ENCODE measurements at regions not wholly inside any gene's neighbourhood (a gene's known extent, or its start where the extent isn't known, plus 50 kb on each side); places are given as distances from the start of the nearest gene placed in this dataset.
A peak's percentile ranks its signal among the peaks of the same experiment; 100 is the strongest.

DNA sequence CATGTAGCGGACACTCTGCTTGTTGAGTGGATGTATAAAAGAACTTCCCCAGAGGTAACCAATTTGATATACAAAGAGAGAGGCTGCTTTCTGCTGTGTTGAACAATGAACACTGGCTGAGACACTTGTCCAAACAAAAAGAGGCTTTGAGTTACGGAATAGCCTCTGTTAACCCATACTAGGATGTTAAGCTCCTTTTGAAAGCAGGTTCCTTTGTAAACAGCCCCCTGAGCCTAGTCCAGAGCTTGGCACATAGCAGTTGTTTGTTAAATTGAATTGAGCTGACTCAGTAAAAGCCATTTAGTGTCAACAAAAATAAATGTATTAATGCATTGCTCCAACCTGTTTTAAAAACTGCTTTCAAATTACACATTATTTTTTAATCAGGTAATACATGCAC is 200.1 kb downstream of the MZT1 start:
- DNase-seq: no peak

DNA sequence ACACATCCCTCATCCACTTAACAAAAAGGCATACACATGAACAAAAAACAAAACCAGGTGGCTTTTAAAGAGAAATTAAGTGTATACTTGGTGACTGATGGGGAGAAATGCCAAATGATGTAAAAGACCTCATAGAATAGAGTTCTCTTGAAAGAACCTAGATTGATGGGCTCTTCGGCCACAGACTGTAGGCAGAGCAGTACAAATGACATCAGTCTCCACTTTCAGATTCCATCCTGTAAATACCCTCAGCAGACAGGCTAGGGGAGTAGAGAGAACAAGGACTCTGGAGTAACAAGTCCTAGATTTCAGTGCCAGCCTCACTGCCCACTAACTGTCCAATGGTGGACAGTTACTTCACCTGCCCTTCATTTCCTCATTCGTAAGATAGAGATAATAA is 203.8 kb downstream of the MZT1 start:
- no peak for DNase-seq

DNA sequence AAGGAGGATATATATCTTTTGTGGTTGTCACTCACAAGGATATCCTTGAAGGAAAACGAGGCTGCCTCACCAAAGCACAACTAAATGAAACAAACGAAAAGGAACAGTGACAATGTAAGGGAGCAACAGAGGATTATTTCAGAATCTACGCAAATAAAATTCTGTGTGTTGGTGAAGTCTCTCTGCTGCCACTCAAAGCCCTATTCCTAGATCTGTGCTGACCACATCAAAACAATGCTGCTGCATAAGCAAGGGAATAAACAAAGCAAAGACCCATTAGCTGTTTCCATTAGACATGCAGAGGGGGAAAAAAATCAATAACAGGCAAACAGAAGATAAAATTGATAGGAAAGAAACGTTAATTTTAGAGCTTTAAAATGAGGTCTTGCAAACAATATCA is 204.4 kb downstream of the MZT1 start:
- no peak for DNase-seq

DNA sequence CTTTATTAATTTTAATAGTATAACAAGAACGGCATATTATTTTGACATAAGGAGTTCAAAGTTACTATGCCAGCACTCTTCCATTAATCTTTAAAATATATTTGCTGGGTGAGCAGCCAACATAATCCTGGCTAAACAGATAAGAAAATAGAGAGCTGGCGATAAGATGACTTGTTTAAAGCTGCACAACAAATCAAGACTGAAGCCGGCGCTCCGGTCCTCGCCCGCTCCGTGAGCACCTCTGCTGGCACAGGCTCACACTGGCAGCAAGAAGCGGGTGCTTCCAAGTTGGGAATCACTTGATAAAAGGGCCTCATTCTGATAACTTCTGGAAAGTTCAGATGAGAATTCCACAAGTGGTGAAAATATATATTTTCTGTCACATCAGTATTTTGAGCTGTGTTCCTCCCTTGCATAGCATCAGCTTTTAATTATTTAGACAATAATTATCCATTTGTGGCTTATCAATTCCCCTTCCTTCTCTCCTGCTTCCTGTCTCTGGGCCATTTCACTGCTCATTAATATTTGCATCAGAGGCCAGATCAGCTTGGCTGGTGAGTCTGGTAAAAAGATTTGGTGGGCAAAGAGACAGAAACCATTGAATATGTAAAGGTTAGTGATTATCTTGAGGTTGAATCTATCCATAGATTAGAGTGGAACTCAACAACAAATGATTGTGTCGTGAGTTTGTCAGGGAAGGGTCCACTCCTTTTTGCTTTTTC is 205.3 kb downstream of the MZT1 start:
- DNase-seq: no peak

DNA sequence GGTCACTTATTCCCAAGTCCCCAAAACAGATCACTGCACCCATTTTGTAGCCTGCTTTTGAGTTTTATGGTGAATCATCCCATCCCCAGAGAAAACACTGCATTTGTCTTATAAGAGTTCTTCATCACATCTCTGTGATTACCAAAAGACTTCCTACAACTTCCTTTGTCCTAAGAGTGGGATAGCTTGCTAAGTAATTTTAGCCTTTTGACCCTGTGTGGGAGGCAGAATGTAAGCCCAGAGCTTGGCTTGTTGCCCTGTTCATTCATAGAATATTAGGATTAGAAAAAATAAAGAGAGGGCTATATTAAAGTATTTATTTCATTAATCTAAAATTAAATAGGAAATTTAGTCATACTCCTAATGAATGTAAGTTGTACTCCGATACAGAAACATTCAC is 213.3 kb downstream of the MZT1 start:
- DNase-seq: no peak

DNA sequence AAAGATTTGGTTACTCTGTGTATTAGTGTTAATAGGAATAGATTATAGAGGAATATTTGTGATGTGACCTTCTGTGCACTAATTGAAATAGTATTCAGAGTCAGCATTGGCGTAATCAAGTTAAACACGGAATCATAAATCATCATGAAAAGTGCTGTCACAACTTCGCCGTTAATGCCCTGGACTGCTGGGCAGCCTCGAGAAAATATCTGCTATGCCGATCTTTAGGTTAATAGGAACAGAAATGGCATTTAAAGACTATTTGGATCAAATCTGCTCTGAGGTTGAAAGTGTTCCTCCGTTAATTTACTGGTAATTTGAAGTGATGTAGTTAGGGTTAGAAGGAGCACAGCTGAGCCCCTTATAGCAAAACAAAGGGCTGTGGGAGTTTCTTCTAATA is 219.0 kb downstream of the MZT1 start:
- DNase-seq: no peak

DNA sequence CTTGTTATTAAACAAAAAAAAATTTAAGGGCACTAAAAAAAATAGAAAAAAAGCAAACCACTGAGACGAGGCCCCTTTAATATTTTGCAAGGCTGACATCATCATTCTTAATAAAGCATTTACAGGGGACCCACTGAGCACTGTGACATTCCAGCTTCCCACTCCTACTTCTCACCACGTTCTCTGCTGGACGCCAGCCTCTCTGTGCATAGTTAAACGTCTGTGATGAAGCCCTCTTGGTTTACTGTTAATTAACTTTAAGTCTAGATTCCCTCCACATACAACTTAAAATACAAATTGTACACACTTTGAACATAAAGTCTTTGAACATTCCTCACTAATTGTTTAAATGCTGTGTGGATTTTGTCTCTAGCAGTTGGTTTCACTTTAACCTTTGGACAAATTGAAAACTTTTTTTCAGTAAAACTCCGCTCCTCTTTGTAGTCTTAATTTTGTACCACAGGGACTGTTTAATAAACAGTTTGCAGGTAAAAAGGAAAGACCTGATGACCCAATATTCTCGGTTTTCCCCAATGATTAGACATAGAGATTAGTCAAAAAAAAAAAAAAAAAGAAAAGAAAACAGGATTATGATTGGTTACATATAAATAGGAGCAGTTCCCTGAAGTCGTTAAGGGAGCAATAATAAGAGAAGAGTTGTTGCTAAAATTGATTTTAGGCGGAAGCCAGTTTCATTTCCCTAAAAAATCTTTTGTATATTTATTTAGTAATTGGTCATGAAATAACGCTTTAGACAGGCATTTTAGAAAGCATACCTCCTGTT is 219.8 kb downstream of the MZT1 start:
- DNase-seq: peak; percentile 20

DNA sequence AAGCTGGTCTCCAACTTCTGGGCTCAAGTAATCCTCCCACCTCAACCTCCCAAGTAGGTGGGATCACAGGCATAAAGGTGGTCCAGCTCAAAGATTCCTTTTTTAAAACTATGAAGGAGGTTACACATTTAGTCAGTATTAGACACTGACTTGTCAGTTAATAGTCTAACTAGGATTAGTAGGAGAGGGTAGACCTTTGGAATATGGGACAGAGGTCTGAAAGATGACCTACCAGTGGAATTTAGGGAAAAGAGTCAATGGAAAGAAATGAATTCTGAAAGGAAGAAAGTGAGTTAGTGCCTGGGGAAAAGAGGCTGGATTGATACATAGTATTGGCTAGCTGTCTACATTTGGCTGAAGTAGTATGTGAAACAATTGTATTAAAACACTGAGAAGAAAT is 220.7 kb downstream of the MZT1 start:
- no peak for DNase-seq

DNA sequence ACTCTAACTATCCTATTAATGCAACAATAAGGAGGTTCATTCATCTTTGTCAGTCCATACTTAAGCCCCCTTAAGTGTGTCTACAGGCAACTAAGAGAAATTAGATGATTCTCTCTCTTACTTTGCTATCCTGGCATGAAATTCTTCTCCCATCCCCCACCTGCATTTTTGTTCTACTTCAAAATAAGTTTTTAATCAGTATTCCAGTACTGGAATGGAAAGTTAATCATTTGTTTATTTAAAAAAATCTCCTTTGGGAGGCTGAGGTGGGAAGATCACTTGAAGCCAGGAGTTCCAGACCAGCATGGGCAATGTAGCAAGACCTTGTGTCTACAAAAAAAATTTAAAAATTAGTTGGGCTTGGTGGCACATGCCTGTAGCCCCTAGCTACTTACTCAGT is 222.1 kb downstream of the MZT1 start:
- no peak for DNase-seq

DNA sequence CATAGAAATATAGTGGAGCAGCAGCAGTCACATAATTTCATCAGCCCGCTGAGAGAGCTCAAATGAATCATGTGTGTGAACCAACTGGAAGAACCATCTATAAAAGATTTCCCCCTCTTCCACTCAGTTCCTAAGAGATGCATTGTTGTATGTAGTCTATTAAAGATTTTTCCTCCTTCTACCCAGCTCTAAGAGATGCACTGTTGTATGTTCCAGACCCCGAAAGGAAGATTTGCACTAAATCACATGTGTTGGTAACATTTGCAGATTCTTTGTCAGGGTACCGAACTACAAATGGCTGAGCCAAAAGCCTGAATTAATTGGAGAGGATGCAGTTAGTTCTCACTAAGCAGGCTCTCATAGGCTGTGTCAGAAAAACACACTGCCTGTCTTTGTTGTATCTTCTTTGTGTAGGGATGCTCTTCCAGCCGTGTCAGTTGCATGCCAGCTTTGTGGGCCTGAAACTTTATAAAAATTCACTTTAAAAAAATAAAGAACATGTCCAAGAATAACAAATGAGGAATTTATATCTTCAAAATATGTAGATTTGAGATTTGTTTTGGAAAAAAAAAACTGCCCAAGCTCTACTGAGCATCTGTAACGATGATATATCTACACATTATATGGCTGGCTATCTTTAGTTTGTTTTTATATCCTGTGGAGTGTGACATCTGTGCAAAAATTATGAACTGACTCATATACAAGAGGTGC is 223.1 kb downstream of the MZT1 start:
- peak; percentile 5 for DNase-seq

DNA sequence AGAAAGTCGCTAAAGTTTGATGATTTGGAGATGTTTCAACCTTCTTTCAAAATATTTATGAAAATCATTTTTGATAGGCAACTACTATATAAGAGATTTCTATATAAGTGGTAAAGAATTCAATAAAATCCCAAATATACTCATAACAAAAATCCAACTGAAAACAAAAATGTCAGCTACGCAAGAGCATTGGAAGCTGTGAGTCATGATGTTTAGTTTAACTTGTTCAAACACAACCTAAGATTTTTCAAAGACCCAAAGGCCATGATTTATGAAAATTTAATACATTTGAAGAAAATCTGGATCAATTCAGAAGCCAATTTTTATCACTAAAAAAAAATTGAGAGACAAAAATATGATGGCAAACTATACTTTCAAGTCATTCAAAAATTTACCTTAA is 226.6 kb downstream of the MZT1 start:
- DNase-seq: no peak

DNA sequence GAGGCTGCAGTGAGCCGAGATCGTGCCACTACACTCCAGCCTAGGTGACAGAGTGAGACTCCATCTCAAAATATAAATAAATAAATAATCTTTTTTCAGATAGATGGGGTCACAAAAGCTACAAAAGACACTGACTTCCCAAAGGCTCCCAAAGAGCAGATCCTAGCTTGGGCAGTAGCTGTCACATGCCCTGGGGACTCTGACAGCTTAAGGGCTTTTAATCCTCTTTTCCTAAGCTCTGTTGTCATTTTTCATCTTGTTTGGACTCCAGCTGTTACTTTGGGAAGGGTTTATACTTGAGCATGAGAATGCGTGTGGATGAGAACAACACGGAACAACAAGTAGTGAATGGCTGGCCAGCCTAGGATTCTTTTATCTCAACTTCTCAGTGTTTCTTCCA is 231.7 kb downstream of the MZT1 start:
- DNase-seq: no peak

DNA sequence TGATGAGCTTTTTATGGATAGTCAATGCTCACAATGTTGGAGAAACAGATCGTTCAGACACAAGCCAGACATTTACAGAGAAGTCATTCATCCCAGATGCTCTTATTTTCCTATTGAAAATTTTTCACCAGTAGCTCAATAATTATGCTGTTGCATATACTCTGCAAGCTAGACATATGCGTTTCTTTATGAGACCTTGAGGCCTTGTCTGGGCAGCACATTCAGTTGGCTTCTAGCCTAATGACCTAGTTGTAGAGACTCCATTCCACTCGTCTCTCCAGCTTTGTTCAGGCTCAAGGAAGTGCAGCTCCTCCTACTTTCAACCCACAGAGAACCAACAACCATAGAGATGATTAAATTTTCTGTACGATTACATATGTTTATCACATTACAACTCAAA is 237.7 kb downstream of the MZT1 start:
- no peak for DNase-seq

DNA sequence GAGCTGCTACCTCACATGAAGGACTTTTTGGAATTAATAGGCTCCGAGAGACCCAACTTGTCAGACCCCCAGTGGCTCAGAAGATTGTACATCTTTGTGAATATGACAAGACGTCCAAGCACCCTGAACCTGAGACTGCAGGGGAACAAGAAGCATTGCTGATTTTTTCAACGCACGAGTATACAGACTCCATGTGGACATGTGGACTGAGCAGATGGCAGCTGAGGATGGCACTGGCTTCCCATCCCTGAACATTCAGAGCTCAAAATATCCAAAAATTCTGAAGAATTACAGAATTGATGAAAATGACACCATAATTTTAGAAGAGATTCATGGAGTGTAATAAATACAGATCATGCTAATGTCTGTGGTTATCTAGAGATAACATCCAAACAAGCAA is 254.1 kb downstream of the MZT1 start:
- no peak for DNase-seq

DNA sequence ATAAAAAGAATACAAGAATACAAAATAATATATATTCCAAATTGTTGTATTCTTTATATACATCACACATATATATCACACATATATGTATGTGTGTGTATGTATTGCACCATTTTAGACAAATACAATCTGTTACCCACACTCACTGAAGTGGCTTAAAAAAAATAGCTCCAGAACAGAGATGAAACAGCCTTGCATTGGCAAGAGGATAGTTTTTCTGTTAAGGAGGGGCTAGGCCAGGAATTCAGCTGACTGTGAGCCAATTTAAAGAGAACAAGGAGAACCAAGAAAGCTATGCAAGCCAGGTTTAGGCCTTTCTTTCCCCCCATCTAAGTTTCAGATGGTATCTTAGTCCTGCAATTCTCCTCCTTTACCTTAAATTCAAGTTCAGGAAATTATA is 257.5 kb downstream of the MZT1 start:
- DNase-seq: no peak

DNA sequence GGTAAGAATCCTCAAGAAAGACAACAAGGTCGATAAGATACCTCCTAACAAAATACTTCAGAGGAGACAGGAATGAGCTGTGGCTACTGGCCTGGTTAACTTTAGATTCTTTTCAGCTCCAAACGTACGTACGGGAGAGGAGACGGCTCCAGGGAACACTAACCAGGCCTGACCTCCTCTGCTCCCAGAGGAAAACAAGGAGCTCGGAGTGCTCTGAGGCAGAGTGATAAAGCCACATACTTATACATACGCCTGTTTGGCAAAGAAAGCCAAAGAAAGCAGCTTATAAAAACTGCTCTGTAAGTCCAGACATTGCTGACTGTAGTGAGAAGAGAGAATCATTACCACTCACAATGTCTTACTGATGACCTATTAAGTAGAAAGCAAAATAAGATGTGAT is 263.9 kb downstream of the MZT1 start:
- DNase-seq: no peak

DNA sequence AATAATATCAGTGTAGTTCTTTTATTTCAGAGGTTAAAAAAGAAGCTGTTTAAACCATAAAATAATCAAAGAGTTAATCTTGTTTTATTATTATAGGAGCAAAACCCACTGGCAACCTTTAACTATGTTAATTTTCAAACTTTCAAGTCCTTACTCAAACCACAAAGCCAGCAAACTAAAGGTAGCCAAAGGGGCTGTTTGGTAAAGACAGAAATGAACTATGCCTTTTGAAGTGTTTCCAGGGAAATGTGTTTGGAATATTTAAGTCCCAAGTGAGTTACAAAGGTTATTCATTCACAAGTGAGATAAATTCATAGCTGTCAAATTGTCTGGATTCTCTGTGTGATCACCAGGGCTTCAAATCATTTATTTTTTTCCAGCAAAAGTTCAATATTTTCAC is 264.7 kb downstream of the MZT1 start:
- no peak for DNase-seq

DNA sequence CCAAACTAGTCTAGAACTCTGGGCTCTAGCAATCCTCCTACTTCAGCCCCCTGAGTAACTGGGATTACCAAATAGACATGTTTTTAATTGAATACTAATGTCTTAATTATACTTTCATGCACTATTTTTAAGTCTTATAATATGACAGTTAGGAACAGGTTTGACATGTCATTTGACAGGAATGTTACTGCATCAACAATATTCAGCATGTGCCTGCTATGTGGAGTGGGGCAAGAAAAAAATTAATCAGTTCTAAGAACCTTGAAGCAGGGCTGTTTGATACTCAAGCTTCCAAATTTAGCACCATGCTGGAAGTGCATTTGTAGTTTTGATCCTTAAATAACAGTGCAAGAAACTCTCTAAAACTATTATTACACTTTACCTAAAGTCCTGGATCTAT is 265.3 kb downstream of the MZT1 start:
- no peak for DNase-seq

DNA sequence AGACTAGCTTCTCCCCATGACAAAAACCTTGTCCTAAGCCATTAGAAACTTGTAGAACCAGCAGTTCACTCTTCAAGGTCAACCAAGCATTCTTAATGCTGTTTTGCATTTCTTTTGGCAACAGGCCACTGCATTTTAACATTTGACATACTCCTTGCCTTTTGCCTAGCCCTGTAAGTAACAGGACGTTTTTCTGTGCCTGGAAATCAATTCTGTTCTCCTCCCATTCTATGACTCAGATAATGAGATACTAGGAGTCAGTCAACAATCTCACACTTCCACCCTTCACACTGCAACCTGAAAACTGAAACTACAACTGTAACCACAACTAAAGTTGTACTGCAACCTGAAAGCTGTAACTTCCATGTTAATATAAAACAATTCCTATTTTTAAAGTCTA is 268.7 kb downstream of the MZT1 start:
- DNase-seq: peak; percentile 17

DNA sequence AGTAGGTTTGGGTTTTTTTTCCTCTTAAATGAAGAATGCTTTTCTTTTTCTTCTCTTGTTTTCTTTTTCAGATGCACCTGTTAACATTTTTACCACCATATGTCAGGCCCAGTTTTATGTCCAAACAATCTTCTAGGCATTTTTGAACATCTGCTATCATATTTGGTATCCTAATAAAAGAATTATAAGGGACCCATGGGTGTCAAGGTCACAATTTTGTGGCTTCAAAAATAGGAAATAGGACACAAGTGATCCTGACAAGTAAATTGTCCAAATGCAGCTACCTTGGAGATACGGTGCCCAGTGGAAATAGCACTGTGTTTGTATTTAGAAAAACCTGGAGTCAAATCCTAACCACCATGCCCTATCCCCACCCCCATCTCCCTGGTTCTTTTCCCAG is 270.3 kb downstream of the MZT1 start:
- no peak for DNase-seq

DNA sequence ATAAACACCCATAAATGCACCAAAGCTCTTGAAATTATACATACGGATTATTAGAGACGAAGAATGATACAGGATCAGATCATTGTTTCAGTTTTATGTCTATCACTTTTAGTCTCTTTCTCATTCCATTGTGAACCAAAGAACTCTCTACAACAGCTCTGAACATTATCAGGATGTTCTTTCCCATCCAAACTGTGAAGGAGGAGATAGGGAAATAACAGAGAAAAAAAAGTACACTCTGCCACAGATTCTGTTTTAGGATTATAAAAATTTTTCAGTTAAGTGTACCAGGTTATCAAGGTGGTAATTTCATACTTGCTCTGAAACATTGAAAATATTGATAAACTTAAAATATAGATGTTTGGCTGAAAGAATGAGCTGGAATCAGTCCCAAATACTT is 270.9 kb downstream of the MZT1 start:
- DNase-seq: no peak

DNA sequence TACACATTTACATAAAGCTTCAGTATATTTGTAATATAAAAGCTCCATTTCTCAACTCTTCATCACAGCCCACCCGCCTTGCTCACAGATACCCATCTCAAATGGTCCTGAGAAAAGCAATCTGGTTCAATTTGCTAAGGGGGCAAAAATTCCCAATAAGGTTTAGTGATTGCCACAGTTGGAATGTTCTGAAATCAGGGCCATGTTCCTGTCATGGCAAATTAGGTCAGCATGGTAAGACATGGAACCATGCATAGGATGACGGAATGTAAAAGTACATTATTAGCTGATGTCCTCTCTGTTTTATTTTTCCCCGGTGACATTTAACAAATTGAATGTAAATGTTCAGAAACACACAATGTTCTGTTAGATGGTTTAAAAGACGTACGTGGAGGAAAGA is 274.3 kb downstream of the MZT1 start:
- no peak for DNase-seq

DNA sequence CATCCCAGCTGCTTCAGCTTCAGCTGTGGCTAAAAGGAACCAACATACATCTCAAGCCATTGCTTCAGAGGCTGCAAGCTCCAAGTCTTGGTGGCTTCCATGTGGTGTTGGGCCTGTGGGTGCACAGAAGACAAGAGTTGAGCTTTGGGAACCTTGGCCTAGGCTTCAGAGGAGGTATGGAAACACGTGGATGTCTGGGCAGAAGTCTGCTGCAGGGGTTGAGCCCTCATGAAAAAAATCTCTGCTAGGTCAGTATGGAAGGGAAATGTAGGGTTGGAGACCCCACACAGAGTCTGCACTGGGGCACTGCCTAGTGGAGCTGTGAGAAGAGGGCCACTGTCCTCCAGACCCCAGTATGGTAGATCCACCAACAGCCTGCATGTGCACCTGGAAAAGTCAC is 279.3 kb downstream of the MZT1 start:
- DNase-seq: no peak

DNA sequence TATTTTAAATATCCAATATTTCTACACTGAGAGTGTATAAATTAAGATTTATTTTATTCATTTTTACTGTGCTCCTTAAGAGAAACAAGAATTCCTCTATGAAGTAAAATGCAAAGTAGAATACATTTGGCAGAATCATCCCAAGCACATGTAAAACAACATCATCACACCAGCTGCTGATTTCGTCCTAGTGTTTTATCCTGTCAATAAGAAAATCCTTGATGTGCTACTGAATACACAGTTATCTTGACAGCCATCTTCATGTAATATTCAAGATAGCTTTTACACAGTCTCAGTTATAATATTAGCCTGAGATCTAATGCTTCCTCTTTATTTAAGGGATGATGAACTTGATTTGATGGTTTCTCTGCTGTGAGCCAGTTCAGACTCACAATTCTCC is 282.4 kb downstream of the MZT1 start:
- DNase-seq: no peak
